Trophoblast cell (in vitro differentiated cells and primary cell): ENCODE measurements at regions not wholly inside any gene's neighbourhood (a gene's known extent, or its start where the extent isn't known, plus 50 kb on each side); places are given as distances from the start of the nearest gene placed in this dataset.

Experiments used
- DNase-seq, 2 donors: peaks; one replicate each; pipeline ENCODE4 v3.0.0-alpha.2; 2016
- H2AFZ ChIP-seq: 2 replicates; pipeline ENCODE4 v1.6.1; 2013; ENCODE audit warnings: low read length, moderate library complexity, mild to moderate bottlenecking; ENCODE audit not compliant: insufficient read depth, poor library complexity
- H2AK5ac ChIP-seq: 2 replicates; pipeline ENCODE4 v1.6.1; 2013; ENCODE audit warnings: mild to moderate bottlenecking, low read length
- H2BK120ac ChIP-seq: 2 replicates; pipeline ENCODE4 v1.6.1; 2013; ENCODE audit warnings: low read length, mild to moderate bottlenecking, moderate library complexity; ENCODE audit not compliant: insufficient read depth, poor library complexity
- H2BK12ac ChIP-seq: 2 replicates; pipeline ENCODE4 v1.6.1; 2013; ENCODE audit warnings: mild to moderate bottlenecking, low read length, moderate library complexity
- H2BK5ac ChIP-seq: 2 replicates; pipeline ENCODE4 v1.6.1; 2013; ENCODE audit warnings: low read length, low read depth, moderate library complexity, mild to moderate bottlenecking; ENCODE audit not compliant: poor library complexity
- H3K14ac ChIP-seq: 2 replicates; pipeline ENCODE4 v1.6.1; 2013; ENCODE audit warnings: mild to moderate bottlenecking, low read length
- H3K18ac ChIP-seq: 2 replicates; pipeline ENCODE4 v1.6.1; 2013; ENCODE audit warnings: mild to moderate bottlenecking, low read length
- H3K23ac ChIP-seq: 2 replicates; pipeline ENCODE4 v1.6.1; 2013; ENCODE audit warnings: low read length
- H3K27ac ChIP-seq: 2 replicates; pipeline ENCODE4 v1.5.1; 2013; ENCODE audit warnings: low read depth, mild to moderate bottlenecking, inconsistent platforms, low read length, moderate library complexity
- H3K27me3 ChIP-seq: 2 replicates; pipeline ENCODE4 v1.6.1; 2013; ENCODE audit warnings: inconsistent platforms, mild to moderate bottlenecking, low read length, moderate library complexity; ENCODE audit not compliant: insufficient read depth
- H3K36me3 ChIP-seq, 2 experiments: 1 replicate in 1 of 2; 2 replicates in 1 of 2; pipeline ENCODE4 v1.6.1; 2013; ENCODE audit warnings: low read length in 2 of 2, mild to moderate bottlenecking in 2 of 2, moderate library complexity in 1 of 2; ENCODE audit not compliant: insufficient read depth in 2 of 2, control insufficient read depth in 1 of 2
- H3K4ac ChIP-seq: 2 replicates; pipeline ENCODE4 v1.6.1; 2013; ENCODE audit warnings: low read depth, mild to moderate bottlenecking, low read length, moderate library complexity
- H3K4me1 ChIP-seq, 2 experiments: 1 replicate in 1 of 2; 2 replicates in 1 of 2; pipeline ENCODE4 v1.6.1; 2013; ENCODE audit warnings: low read length in 2 of 2, mild to moderate bottlenecking in 2 of 2, moderate library complexity in 1 of 2; ENCODE audit not compliant: insufficient read depth in 2 of 2, control insufficient read depth in 1 of 2
- H3K4me2 ChIP-seq: 2 replicates; pipeline ENCODE4 v1.6.1; 2013; ENCODE audit warnings: inconsistent platforms, mild to moderate bottlenecking, low read length, moderate library complexity
- H3K4me3 ChIP-seq: 2 replicates; pipeline ENCODE4 v1.5.1; 2013; ENCODE audit warnings: mild to moderate bottlenecking, low read depth, low read length, inconsistent platforms
- H3K79me1 ChIP-seq: one replicate; pipeline ENCODE4 v1.6.1; 2013; ENCODE audit warnings: low read length
- H3K79me2 ChIP-seq: 2 replicates; pipeline ENCODE4 v1.6.1; 2013; ENCODE audit warnings: low read length, mild to moderate bottlenecking; ENCODE audit not compliant: control insufficient read depth, insufficient read depth, poor library complexity
- H3K9ac ChIP-seq: 2 replicates; pipeline ENCODE4 v1.6.1; 2013; ENCODE audit warnings: mild to moderate bottlenecking, low read length
- H3K9me3 ChIP-seq: 2 replicates; pipeline ENCODE4 v1.6.1; 2013; ENCODE audit warnings: low read depth, mild to moderate bottlenecking, control low read depth, inconsistent platforms, low read length; ENCODE audit not compliant: insufficient read depth
- H4K12ac ChIP-seq: 2 replicates; pipeline ENCODE4 v1.6.1; 2013; ENCODE audit warnings: low read depth, mild to moderate bottlenecking, low read length, moderate library complexity
- H4K8ac ChIP-seq: 2 replicates; pipeline ENCODE4 v1.6.1; 2013; ENCODE audit warnings: low read depth, mild to moderate bottlenecking, low read length, moderate library complexity
- H4K91ac ChIP-seq: one replicate; pipeline ENCODE4 v1.6.1; 2013; ENCODE audit warnings: low read depth, mild to moderate bottlenecking, low read length, moderate library complexity
- WGBS: extraction: QIAGEN DNeasy Blood & Tissue Kit; methylation state at CpG from one replicate; pipeline ENCODE4 v1.1.7; 2013; ENCODE audit warnings: missing lambda C conversion rate; ENCODE audit not compliant: insufficient read length, insufficient coverage; ENCODE audit errors: extremely low coverage; 5-methylcytosine and 5-hydroxymethylcytosine counted together

DNA sequence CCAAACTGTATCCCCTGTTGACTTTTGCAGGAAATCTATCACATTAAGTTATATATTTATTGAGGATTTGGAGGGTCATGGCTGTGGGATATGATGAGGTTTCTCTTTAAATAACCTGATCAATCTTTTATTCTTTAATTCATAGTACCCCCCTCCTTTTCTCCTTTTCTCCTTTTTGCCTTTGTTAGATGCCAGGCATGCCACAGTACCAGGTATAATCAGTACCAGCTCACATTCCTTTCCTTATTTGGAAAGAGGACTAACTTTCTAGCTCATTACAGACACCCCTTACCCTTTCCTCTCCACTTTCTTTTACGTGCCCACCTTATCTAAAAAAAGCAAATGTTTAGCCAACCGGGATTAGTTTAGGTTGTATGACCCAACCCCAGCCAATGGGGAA, 326.4 kb upstream of the NAALADL2 start:
- Histone ChIP-seq H3K79me1 (no peaks in the 10 kb centered on the region), H3K14ac (no peak overlapping the region), H2AFZ (no peak overlapping the region), H3K27me3 (no peaks in the 10 kb centered on the region), H3K36me3 (no peaks in the 10 kb centered on the region), H2BK12ac (no peak overlapping the region), H3K18ac (no peak overlapping the region), H3K4me3 (no peak overlapping the region), H3K4me2 (no peak overlapping the region), H2AK5ac (no peak overlapping the region), H3K4ac (no peak overlapping the region), H3K9me3 (no peaks in the 10 kb centered on the region), H4K91ac (no peak overlapping the region), H3K4me1 (no peaks in the 10 kb centered on the region), H4K8ac (no peak overlapping the region), H3K79me2 (no peaks in the 10 kb centered on the region), H3K9ac (no peak overlapping the region), H2BK5ac (no peak overlapping the region), H3K23ac (no peak overlapping the region), H2BK120ac (no peak overlapping the region), H3K27ac (no peak overlapping the region), H4K12ac (no peak overlapping the region)
- no peak for DNase-seq
- whole genome bisulfite sequencing: no CpG with 5 or more reads among the region's 2 CpGs

DNA sequence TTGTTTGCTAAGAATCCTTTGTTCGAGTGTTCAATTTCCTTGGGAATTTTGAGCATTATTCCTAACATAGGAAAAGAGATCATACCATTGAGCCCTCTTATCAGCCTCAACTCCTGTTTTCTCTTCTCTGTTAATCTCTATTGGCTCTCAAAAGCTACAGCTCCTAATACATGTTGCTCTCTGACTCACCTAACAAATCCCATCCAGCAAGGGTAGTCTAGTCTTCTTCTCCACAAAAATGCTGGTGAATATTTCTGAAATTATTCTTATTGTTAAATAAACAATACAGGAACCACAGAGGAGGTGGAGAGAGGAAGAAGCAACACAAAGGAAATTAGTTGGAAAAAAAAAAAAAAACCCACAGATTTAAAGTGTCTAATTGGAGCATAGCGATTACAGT, 325.8 kb upstream of the NAALADL2 start:
- H3K79me1 ChIP-seq: no peaks in the 10 kb centered on the region
- H3K14ac ChIP-seq: no peak overlapping the region
- H3K4me3 ChIP-seq: no peak overlapping the region
- no peak overlapping the region for H3K4me2 ChIP-seq
- H3K79me2 ChIP-seq: no peaks in the 10 kb centered on the region
- H4K12ac ChIP-seq: no peak overlapping the region
- H3K4me1 ChIP-seq: no peaks in the 10 kb centered on the region
- no peak overlapping the region for H2BK12ac ChIP-seq
- H3K23ac ChIP-seq: no peak overlapping the region
- WGBS: no CpG with 5 or more reads among the region's 2 CpGs
- H2AK5ac ChIP-seq: no peak overlapping the region
- H3K18ac ChIP-seq: no peak overlapping the region
- H2AFZ ChIP-seq: no peak overlapping the region
- no peak overlapping the region for H2BK5ac ChIP-seq
- H3K9me3 ChIP-seq: no peaks in the 10 kb centered on the region
- H3K27me3 ChIP-seq: no peaks in the 10 kb centered on the region
- no peak overlapping the region for H4K8ac ChIP-seq
- DNase-seq: no peak
- H3K4ac ChIP-seq: no peak overlapping the region
- no peak overlapping the region for H3K9ac ChIP-seq
- no peaks in the 10 kb centered on the region for H3K36me3 ChIP-seq
- no peak overlapping the region for H4K91ac ChIP-seq
- H2BK120ac ChIP-seq: no peak overlapping the region
- H3K27ac ChIP-seq: no peak overlapping the region

DNA sequence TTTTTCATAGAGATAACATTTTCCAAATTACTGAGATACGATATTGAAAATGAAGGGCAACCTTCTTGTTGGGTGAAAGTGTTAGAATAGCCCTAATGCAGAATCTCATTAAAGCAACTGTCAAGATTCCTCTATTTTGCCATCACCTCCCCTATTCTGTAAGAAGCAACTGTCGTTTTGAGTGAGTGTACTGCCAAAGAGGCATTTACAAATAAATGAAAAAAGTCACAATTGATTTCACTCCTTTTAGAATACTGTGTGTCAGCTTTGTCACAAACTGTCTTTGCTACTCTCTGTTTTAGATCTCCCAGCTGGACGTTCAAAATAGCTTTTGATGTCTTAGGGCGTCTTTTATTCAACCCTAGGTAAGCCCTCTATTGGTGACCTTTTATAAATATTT, 322.8 kb upstream of the NAALADL2 start:
- no CpG with 5 or more reads among the region's 4 CpGs for WGBS

DNA sequence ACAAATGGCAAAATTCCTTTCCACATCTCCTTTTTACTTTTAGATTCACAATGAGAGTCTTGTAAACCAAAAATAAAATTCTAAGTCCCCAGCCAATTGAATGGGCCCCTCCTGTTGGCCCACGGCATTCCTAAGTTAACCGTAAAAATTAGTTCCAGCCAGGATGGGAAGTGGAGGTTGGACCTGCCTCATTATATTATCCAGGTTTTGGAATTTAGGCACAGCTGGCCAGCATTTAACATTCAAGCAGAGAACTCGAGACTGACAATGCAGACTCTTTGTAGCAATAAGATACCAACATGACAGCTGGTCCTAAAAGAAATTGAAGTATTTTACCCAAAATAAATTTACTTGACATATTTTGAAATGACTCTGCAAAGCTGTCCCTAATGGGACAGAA, 321.0 kb upstream of the NAALADL2 start:
- H4K8ac ChIP-seq: no peak overlapping the region

More for the DNA sequence above, 322.8 kb upstream of the NAALADL2 start:
- Histone ChIP-seq H3K27ac (no peak overlapping the region), H3K23ac (no peak overlapping the region), H3K27me3 (no peaks in the 10 kb centered on the region), H2BK120ac (no peak overlapping the region), H3K36me3 (no peaks in the 10 kb centered on the region), H4K91ac (no peak overlapping the region), H3K4me3 (no peak overlapping the region), H3K18ac (no peak overlapping the region), H2BK5ac (no peak overlapping the region), H2AFZ (no peak overlapping the region), H3K9ac (no peak overlapping the region), H3K79me1 (no peaks in the 10 kb centered on the region), H3K4me2 (no peak overlapping the region), H2AK5ac (no peak overlapping the region), H3K4me1 (no peaks in the 10 kb centered on the region), H4K12ac (no peak overlapping the region), H3K9me3 (no peaks in the 10 kb centered on the region), H3K79me2 (no peaks in the 10 kb centered on the region), H2BK12ac (no peak overlapping the region), H3K4ac (no peak overlapping the region), H4K8ac (no peak overlapping the region), H3K14ac (no peak overlapping the region)
- DNase-seq: no peak

More for the DNA sequence above, 321.0 kb upstream of the NAALADL2 start:
- no peak overlapping the region for H3K23ac ChIP-seq
- H3K36me3 ChIP-seq: no peaks in the 10 kb centered on the region
- no peak overlapping the region for H3K18ac ChIP-seq
- no peak overlapping the region for H3K4me2 ChIP-seq
- H3K27me3 ChIP-seq: no peaks in the 10 kb centered on the region
- no peaks in the 10 kb centered on the region for H3K79me2 ChIP-seq
- no peak overlapping the region for H2BK120ac ChIP-seq
- no peak overlapping the region for H3K9ac ChIP-seq
- H4K12ac ChIP-seq: no peak overlapping the region
- no CpG with 5 or more reads among the region's 3 CpGs for WGBS
- H2BK5ac ChIP-seq: no peak overlapping the region
- no peak overlapping the region for H2AFZ ChIP-seq
- DNase-seq: no peak
- no peak overlapping the region for H2BK12ac ChIP-seq
- H3K4ac ChIP-seq: no peak overlapping the region
- H3K9me3 ChIP-seq: no peaks in the 10 kb centered on the region
- no peak overlapping the region for H3K14ac ChIP-seq
- no peak overlapping the region for H3K4me3 ChIP-seq
- no peaks in the 10 kb centered on the region for H3K4me1 ChIP-seq
- no peaks in the 10 kb centered on the region for H3K79me1 ChIP-seq
- no peak overlapping the region for H4K91ac ChIP-seq
- no peak overlapping the region for H2AK5ac ChIP-seq
- no peak overlapping the region for H3K27ac ChIP-seq
